AG09309 (cell line): ENCODE measurements at regions not wholly inside any gene's neighbourhood (a gene's known extent, or its start where the extent isn't known, plus 50 kb on each side); places are given as distances from the start of the nearest gene placed in this dataset.

Experiments used
- DNase-seq: peaks from one replicate; pipeline ENCODE4 v3.0.0-alpha.2; 2010; ENCODE audit warnings: low read depth
- H3K4me3 ChIP-seq: 2 replicates; pipeline ENCODE4 v1.5.1; 2011; ENCODE audit warnings: mild to moderate bottlenecking, low read depth, low read length, moderate library complexity; ENCODE audit not compliant: control insufficient read depth
- CTCF ChIP-seq: IDR thresholded peaks from 2 replicates; pipeline ENCODE4 v1.5.1; 2011; ENCODE audit warnings: mild to moderate bottlenecking, low read depth, low read length, inconsistent platforms; ENCODE audit not compliant: insufficient read depth, control insufficient read depth; ENCODE audit errors: missing control alignments

- no peak overlapping the region for H3K4me3 ChIP-seq
- DNase-seq, result no peak
- TF ChIP-seq CTCF, result no peak
Observed at GRCh38 chr1:24993871-24994580, 64.0 kb upstream of the RUNX3 start.

- DNase-seq, result no peak
- H3K4me3 ChIP-seq, result no peak overlapping the region
- no peak for TF ChIP-seq CTCF
Observed at GRCh38 chr1:24992761-24993211, 62.7 kb upstream of the RUNX3 start.

GRCh38 chr1:24992124-24992760 is 62.2 kb upstream of the RUNX3 start:
- no peak for DNase-seq
- no peak overlapping the region for H3K4me3 ChIP-seq
- no peak for TF ChIP-seq CTCF

GRCh38 chr1:24991697-24992096 is 61.6 kb upstream of the RUNX3 start:
- TF ChIP-seq CTCF, result no peak
- no peak for DNase-seq

GRCh38 chr1:24990779-24991641 is 60.9 kb upstream of the RUNX3 start:
- no peak overlapping the region for H3K4me3 ChIP-seq
- DNase-seq, result no peak
- TF ChIP-seq CTCF, result no peak

More at GRCh38 chr1:24991697-24992096, 61.6 kb upstream of the RUNX3 start:
- H3K4me3 ChIP-seq, result no peak overlapping the region

GRCh38 chr1:24990136-24990535 is 60.1 kb upstream of the RUNX3 start:
- no peak for DNase-seq
- TF ChIP-seq CTCF, result no peak
- no peak overlapping the region for H3K4me3 ChIP-seq
